K562 (cell line): ENCODE measurements at regions not wholly inside any gene's neighbourhood (a gene's known extent, or its start where the extent isn't known, plus 50 kb on each side); places are given as distances from the start of the nearest gene placed in this dataset.

Experiments
- ATAC-seq: fragments of 200-7000 bp; cut with Tn5 transposase; 3 replicates; pipeline ENCODE4 v1.9.1; 2020; ENCODE audit warnings: moderate library complexity
- BruUV-seq: library from RNA; stranded (reverse); fragments of 400-500 nt; replicated peaks from 2 replicates; lab custom pipeline; 2021; lab: Mats Ljungman, UMichigan
- CTCF ChIA-PET: fragments of 300-600 bp; formaldehyde crosslinking; extraction: SDS; loops from one replicate; lab custom pipeline; 2021; ENCODE audit warnings: low intra/inter-chr PET ratio; lab: Yijun Ruan, JAX
- POLR2A ChIA-PET: fragments of 300-600, 350-650 bp; sonication (Branson Sonifier 250); formaldehyde crosslinking; extraction: SDS; loops from one replicate; lab custom pipeline; 2021; ENCODE audit warnings: antibody characterized with exemption, inconsistent platforms; lab: Yijun Ruan, JAX
- DNase-seq, 4 experiments: peaks; one replicate each; pipeline versions ENCODE4 v3.0.0 to v3.0.0-alpha.2; 2011 to 2018; ENCODE audit warnings: low spot score in 3 of 4, mixed read lengths in 3 of 4; ENCODE audit errors: extremely low read depth in 1 of 4
- FAIRE-seq: peaks from 2 replicates; lab custom pipeline; 2011; peaks lifted over from hg19 to GRCh38; lab: Jason Lieb, UNC
- H2AFZ ChIP-seq: 2 replicates; pipeline ENCODE4 v1.6.0; 2011; ENCODE audit warnings: low read depth, low read length, control low read depth, inconsistent platforms
- H3K27ac ChIP-seq: fragments of 200-600 bp; 3 replicates; pipeline ENCODE4 v1.8.0; 2011; ENCODE audit warnings: low read depth, mild to moderate bottlenecking, control low read depth, inconsistent platforms, low read length, moderate library complexity, mixed read lengths; ENCODE audit errors: extremely low read depth
- H3K27me3 ChIP-seq, 2 experiments: fragments of 300-600 bp in 1 of 2; 2 replicates in 1 of 2; 3 replicates in 1 of 2; pipeline versions ENCODE4 v1.6.0 to v1.8.0; 2011; ENCODE audit warnings: inconsistent platforms in 2 of 2, low read length in 2 of 2, mild to moderate bottlenecking in 1 of 2, mixed read lengths in 1 of 2, moderate library complexity in 1 of 2; ENCODE audit not compliant: control insufficient read depth in 2 of 2, insufficient read depth in 2 of 2
- H3K36me3 ChIP-seq: fragments of 300-600 bp; 3 replicates; pipeline ENCODE4 v1.8.0; 2011; ENCODE audit warnings: mild to moderate bottlenecking, low read length, inconsistent platforms; ENCODE audit not compliant: control insufficient read depth, insufficient read depth
- H3K4me1 ChIP-seq, 2 experiments: fragments of 200-600 bp in 1 of 2; replicated peaks in 1 of 2; 2 replicates in 1 of 2; 3 replicates in 1 of 2; pipeline versions ENCODE4 v1.5.1 to v1.8.0; 2011; ENCODE audit warnings: inconsistent platforms in 2 of 2, low read length in 2 of 2, mild to moderate bottlenecking in 1 of 2, mixed read lengths in 1 of 2, moderate library complexity in 1 of 2; ENCODE audit not compliant: control insufficient read depth in 2 of 2, insufficient read depth in 2 of 2
- H3K4me2 ChIP-seq: 2 replicates; pipeline ENCODE4 v1.6.1; 2011; ENCODE audit warnings: low read length, control low read depth, inconsistent platforms, mixed read lengths; ENCODE audit not compliant: insufficient read depth
- H3K4me3 ChIP-seq: fragments of 200-600 bp; sonication (generic), shearing (Covaris generic); 2 replicates; pipeline ENCODE4 v1.5.1; 2016; ENCODE audit warnings: control low read depth, inconsistent platforms
- H3K79me2 ChIP-seq: fragments of 200-600 bp; 3 replicates; pipeline ENCODE4 v1.8.0; 2011; ENCODE audit warnings: low read length, inconsistent platforms; ENCODE audit not compliant: control insufficient read depth, insufficient read depth
- H3K9ac ChIP-seq, 2 experiments: 2 replicates each; pipeline versions ENCODE4 v1.6.0 to v1.6.1; 2011; ENCODE audit warnings: low read depth in 2 of 2, low read length in 2 of 2, control low read depth in 1 of 2, inconsistent platforms in 1 of 2, mild to moderate bottlenecking in 1 of 2, mixed read lengths in 1 of 2; ENCODE audit not compliant: insufficient read depth in 1 of 2
- H3K9me1 ChIP-seq: one replicate; pipeline ENCODE4 v1.6.0; 2011; ENCODE audit warnings: inconsistent platforms, mild to moderate bottlenecking, low read length, moderate library complexity; ENCODE audit not compliant: control insufficient read depth, insufficient read depth
- H3K9me3 ChIP-seq: replicated peaks from 2 replicates; pipeline ENCODE4 v1.5.1; 2011; ENCODE audit warnings: low read depth, low read length, inconsistent platforms; ENCODE audit not compliant: control insufficient read depth, insufficient read depth
- H4K20me1 ChIP-seq: replicated peaks from 2 replicates; pipeline ENCODE4 v1.6.1; 2011; ENCODE audit warnings: low read length, inconsistent platforms, mixed read lengths; ENCODE audit not compliant: control insufficient read depth, insufficient read depth
- ARID3A ChIP-seq: IDR thresholded peaks from 2 replicates; pipeline ENCODE4 v1.6.1; 2012; ENCODE audit warnings: low read depth, low read length, improper control_type of control experiment, borderline replicate concordance
- ATF3 ChIP-seq, 2 experiments: fragments of 450-650 bp in 1 of 2; sonication (generic) in 1 of 2; formaldehyde crosslinking in 1 of 2; IDR thresholded peaks in 1 of 2; conservative IDR thresholded peaks in 1 of 2; 2 replicates each; pipeline versions ENCODE4 v1.6.1 to v1.8.1; 2016 to 2023; ENCODE audit warnings: mild to moderate bottlenecking in 2 of 2, moderate library complexity in 2 of 2, inconsistent platforms in 1 of 2, missing genetic modification reagents in 1 of 2
- ATF4 ChIP-seq: fragments of 450-650 bp; formaldehyde crosslinking; IDR thresholded peaks from 2 replicates; pipeline ENCODE4 v1.4.0; 2022; ENCODE audit warnings: mild to moderate bottlenecking, moderate library complexity
- BDP1 ChIP-seq: IDR thresholded peaks from 3 replicates; pipeline ENCODE4 v1.6.1; 2011; ENCODE audit not compliant: insufficient read length, insufficient read depth
- BRCA1 ChIP-seq, 2 experiments: fragments of 450-650 bp in 1 of 2; sonication (generic) in 1 of 2; formaldehyde crosslinking in 1 of 2; IDR thresholded peaks; 2 replicates each; pipeline versions ENCODE4 v1.5.0 to v1.6.1; 2017 to 2020; ENCODE audit warnings: mild to moderate bottlenecking in 1 of 2, missing genetic modification reagents in 1 of 2
- FOSL1 ChIP-seq: fragments of 200-800 bp; sonication (Bioruptor generic); conservative IDR thresholded peaks from 2 replicates; pipeline ENCODE4 v1.6.1; 2016; ENCODE audit warnings: missing genetic modification characterization, missing compliant biosample characterization
- FOXJ2 ChIP-seq: fragments of 200-800 bp; sonication (Bioruptor generic); IDR thresholded peaks from 2 replicates; pipeline ENCODE4 v1.6.1; 2016; ENCODE audit warnings: missing genetic modification characterization, missing compliant biosample characterization
- FOXK1 ChIP-seq: sonication (generic); formaldehyde crosslinking; IDR thresholded peaks from 2 replicates; pipeline ENCODE4 v1.8.0; 2022; ENCODE audit warnings: missing genetic modification reagents, mild to moderate bottlenecking, borderline replicate concordance
- HCFC1 ChIP-seq: IDR thresholded peaks from 2 replicates; pipeline ENCODE4 v1.6.1; 2012; ENCODE audit warnings: low read depth, low read length, improper control_type of control experiment
- MIER1 ChIP-seq: fragments of 450-650 bp; IDR thresholded peaks from 2 replicates; pipeline ENCODE4 v1.6.1; 2016; ENCODE audit warnings: antibody characterized with exemption, mild to moderate bottlenecking, low read depth
- NFIC ChIP-seq: fragments of 450-650 bp; IDR thresholded peaks from 2 replicates; pipeline ENCODE4 v1.6.1; 2017; ENCODE audit warnings: mild to moderate bottlenecking, inconsistent platforms
- NFXL1 ChIP-seq: fragments of 450-650 bp; formaldehyde crosslinking; IDR thresholded peaks from 2 replicates; pipeline ENCODE4 v1.4.0; 2021; ENCODE audit warnings: mild to moderate bottlenecking
- YY1 ChIP-seq, 3 experiments: IDR thresholded peaks; 2 replicates each; pipeline ENCODE4 v1.6.1; 2011; ENCODE audit warnings: low read length in 2 of 3, mild to moderate bottlenecking in 2 of 3, moderate library complexity in 2 of 3, borderline replicate concordance in 1 of 3, control low read depth in 1 of 3, low read depth in 1 of 3; ENCODE audit not compliant: insufficient read depth in 3 of 3, insufficient replicate concordance in 2 of 3, control insufficient read depth in 1 of 3, insufficient read length in 1 of 3; ENCODE audit errors: extremely low read depth in 1 of 3
- ZBTB9 ChIP-seq: fragments of 450-650 bp; formaldehyde crosslinking; IDR thresholded peaks from 2 replicates; pipeline ENCODE4 v1.4.0; 2020; ENCODE audit warnings: mild to moderate bottlenecking, moderate library complexity
- WGBS: fragments of 100-300 bp; shearing (Covaris generic); methylation state at CpG from one replicate; pipeline ENCODE4 v1.1.6; 2016; ENCODE audit warnings: low coverage, mixed read lengths; ENCODE audit not compliant: insufficient coverage; ENCODE audit errors: missing lambda C conversion rate; 5-methylcytosine and 5-hydroxymethylcytosine counted together
- in situ Hi-C: fragments of 300-500 bp; cut with MboI; formaldehyde crosslinking; loops from 4 replicates; pipeline ENCODE4 v1.15.0; 2018; ENCODE audit warnings: inconsistent platforms, mixed read lengths
- intact Hi-C: fragments of 100-400 bp; cut with micrococcal nuclease; formaldehyde crosslinking; loops from 2 replicates; pipeline ENCODE4 v1.14.2; 2022

GRCh38 chr13:57045826-57046546 is 94.7 kb upstream of the PRR20A start (continued):
- TF ChIP-seq ATF3 (IDR thresholded peaks at IDR 0.05) (no peak), ATF3 (CRISPR knock-in tag; conservative IDR thresholded peaks at IDR 0.05) (no peak)

- Histone ChIP-seq H3K9ac (no peak overlapping the region), H2AFZ (no peak overlapping the region), H3K27me3 (no peaks in the 10 kb centered on the region), H3K36me3 (no peaks in the 10 kb centered on the region), H3K27ac (no peak overlapping the region), H4K20me1 (no peaks in the 10 kb centered on the region), H3K79me2 (no peaks in the 10 kb centered on the region), H3K4me3 (no peak overlapping the region), H3K4me1 (no peaks in the 10 kb centered on the region), H3K4me2 (no peak overlapping the region), H3K9me1 (no peaks in the 10 kb centered on the region), H3K9me3 (no peaks in the 10 kb centered on the region)
- WGBS, result 0% methylated on average over 5 of the region's 5 CpGs
- ATAC-seq (no peak), DNase-seq (no peak), FAIRE-seq (no peak)
- BruUV-seq, result no TSS peak
- ChIA-PET POLR2A (no interaction called here), CTCF (no interaction called here)
- intact Hi-C loops (no loop called here), in situ Hi-C loops (no loop called here)
- TF ChIP-seq FOSL1 (tag) (no peak), ATF4 (CRISPR knock-in tag) (no peak), ARID3A (no peak), BDP1 (no peak), NFIC (no peak), ZBTB9 (CRISPR knock-in tag) (no peak), FOXK1 (no peak), BRCA1 (IDR thresholded peaks at IDR 0.05) (no peak), BRCA1 (CRISPR knock-in tag; IDR thresholded peaks at IDR 0.05) (no peak), FOXJ2 (no peak), HCFC1 (no peak), MIER1 (no peak), NFXL1 (CRISPR knock-in tag) (no peak), YY1 (IDR thresholded peaks at IDR 0.05; ENCODE audit: borderline replicate concordance in 1 of 3, control insufficient read depth in 1 of 3, extremely low read depth in 1 of 3, insufficient read depth in 3 of 3, insufficient read length in 1 of 3, insufficient replicate concordance in 2 of 3, low read depth in 1 of 3, low read length in 2 of 3) (no peak)
These were observed 84.0 kb upstream of the PRR20A start for GRCh38 chr13:57056601-57057180.
